ENCODE measurements at regions not wholly inside any gene's neighbourhood (a gene's known extent, or its start where the extent isn't known, plus 50 kb on each side); places are given as distances from the start of the nearest gene placed in this dataset.

DNA sequence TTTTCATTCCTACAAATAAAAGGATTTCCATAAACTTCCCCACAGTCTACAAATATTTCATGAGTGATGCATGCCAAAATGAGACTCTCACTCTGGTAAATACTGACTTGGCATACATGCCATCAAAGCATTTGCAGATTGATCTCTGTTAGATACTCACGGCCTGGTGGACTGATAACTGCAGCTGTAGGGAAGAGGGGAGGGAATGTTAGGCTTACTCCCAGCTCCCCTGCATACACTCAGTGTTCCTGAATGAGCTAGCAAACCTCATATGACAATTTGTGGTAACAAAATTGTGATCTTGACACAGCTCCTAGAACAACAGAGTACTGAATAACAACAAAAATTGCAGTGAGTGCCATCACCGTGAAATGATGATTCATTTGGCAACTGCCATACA lies 435.3 kb downstream of the NR2F1-AS1 start:
- no peak for DNase-seq (ENCODE audit: low read depth in 4 of 6, low spot score in 6 of 6)
- H3K4me3 ChIP-seq (ENCODE audit: low read depth, low read length) = no peak overlapping the region
- no peaks in the 10 kb centered on the region for H3K4me1 ChIP-seq (ENCODE audit: control insufficient read depth, insufficient read depth, low read length)
- H3K36me3 ChIP-seq (ENCODE audit: control insufficient read depth, insufficient read depth, low read length) = no peaks in the 10 kb centered on the region
- no peak overlapping the region for H3K27ac ChIP-seq (ENCODE audit: low read depth, low read length)
- no peaks in the 10 kb centered on the region for H3K27me3 ChIP-seq (ENCODE audit: control insufficient read depth, insufficient read depth, low read length)
- peaks cover 2% of the 10 kb centered on the region for H3K9me3 ChIP-seq (ENCODE audit: control insufficient read depth, insufficient read depth, low read length)
- WGBS (ENCODE audit: insufficient coverage) = no CpG with 5 or more reads among the region's 2 CpGs

DNA sequence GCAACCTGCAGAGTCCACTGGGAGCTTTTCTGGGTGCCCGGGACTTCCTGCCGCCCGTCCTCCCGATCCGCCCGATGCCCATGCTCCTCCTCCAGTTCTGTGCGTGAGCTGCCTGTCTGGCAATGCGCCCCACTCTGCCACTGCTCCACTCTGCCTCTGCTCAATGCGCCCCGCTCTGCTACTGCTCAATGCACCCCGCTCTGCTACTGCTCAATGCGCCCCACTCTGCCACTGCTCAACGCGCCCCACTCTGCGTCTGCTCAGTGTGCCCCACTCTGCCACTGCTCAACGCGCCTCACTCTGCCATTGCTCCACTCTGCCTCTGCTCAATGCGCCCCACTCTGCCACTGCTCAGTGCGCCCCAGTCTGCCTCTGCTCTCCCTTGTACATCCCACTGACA lies 436.0 kb downstream of the NR2F1-AS1 start:
- Histone ChIP-seq H3K9me3 (ENCODE audit: control insufficient read depth, insufficient read depth, low read length) (peaks cover 2% of the 10 kb centered on the region), H3K4me1 (ENCODE audit: control insufficient read depth, insufficient read depth, low read length) (no peaks in the 10 kb centered on the region), H3K27me3 (ENCODE audit: control insufficient read depth, insufficient read depth, low read length) (no peaks in the 10 kb centered on the region), H3K27ac (ENCODE audit: low read depth, low read length) (no peak overlapping the region), H3K36me3 (ENCODE audit: control insufficient read depth, insufficient read depth, low read length) (no peaks in the 10 kb centered on the region), H3K4me3 (ENCODE audit: low read depth, low read length) (no peak overlapping the region)
- 98% methylated on average over 19 of the region's 19 CpGs for WGBS (ENCODE audit: insufficient coverage)
- DNase-seq (ENCODE audit: low read depth in 4 of 6, low spot score in 6 of 6) = no peak

DNA sequence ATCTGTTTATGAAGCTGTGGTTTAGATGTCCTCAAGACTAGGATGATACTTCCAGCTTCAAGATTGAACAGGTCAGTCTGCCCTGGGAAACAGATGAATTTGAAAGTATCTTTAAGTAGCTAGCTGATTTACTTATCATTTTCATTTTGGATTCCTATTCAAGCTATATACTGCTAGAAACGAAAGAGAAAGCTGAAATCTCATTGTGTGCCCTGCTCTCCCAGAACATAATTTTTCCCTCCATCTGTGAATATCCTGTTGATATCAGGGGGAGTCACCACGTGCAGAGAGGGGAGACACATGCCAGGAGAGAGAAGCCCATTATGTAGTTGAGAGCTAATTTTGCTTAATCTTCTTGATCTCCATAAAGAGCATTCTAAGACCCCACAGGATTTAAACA lies 439.1 kb downstream of the NR2F1-AS1 start:
- Histone ChIP-seq H3K36me3 (ENCODE audit: control insufficient read depth, insufficient read depth, low read length) (no peaks in the 10 kb centered on the region), H3K4me3 (ENCODE audit: low read depth, low read length) (no peak overlapping the region), H3K27ac (ENCODE audit: low read depth, low read length) (no peak overlapping the region), H3K9me3 (ENCODE audit: control insufficient read depth, insufficient read depth, low read length) (peaks cover 2% of the 10 kb centered on the region), H3K27me3 (ENCODE audit: control insufficient read depth, insufficient read depth, low read length) (no peaks in the 10 kb centered on the region), H3K4me1 (ENCODE audit: control insufficient read depth, insufficient read depth, low read length) (no peaks in the 10 kb centered on the region)
- no CpG with 5 or more reads among the region's 2 CpGs for WGBS (ENCODE audit: insufficient coverage)
- DNase-seq (ENCODE audit: low read depth in 4 of 6, low spot score in 6 of 6) = peak in 1 of 6 donors; percentile 70

GRCh38 chr5:93130624-93131490 lies 450.2 kb downstream of the NR2F1-AS1 start:
- 51% methylated on average over 4 of the region's 5 CpGs for WGBS (ENCODE audit: insufficient coverage)
- no peak overlapping the region for H3K27ac ChIP-seq (ENCODE audit: low read depth, low read length)
- peak in 2 of 6 donors; percentile 18 to 28 for DNase-seq (ENCODE audit: low read depth in 4 of 6, low spot score in 6 of 6)

DNA sequence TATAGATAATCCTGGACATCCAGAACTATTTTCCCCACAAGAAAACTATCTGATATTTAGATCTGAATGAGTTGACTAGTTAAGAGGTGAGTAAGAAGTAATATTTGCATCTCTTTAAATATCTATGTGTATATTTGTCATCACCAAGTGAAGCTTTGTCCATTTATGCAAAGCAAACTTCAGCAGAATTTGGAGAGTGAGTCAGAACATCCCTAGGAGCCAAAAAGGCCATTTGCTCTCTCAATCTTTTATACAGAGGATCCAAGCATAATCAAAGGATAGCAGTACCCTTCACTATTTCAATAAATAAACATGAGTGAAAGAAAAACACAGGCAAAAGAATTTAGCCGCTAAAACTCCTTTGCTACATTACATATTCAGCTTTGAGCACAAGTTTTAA lies 454.4 kb downstream of the NR2F1-AS1 start:
- Histone ChIP-seq H3K36me3 (ENCODE audit: control insufficient read depth, insufficient read depth, low read length) (no peaks in the 10 kb centered on the region), H3K4me3 (ENCODE audit: low read depth, low read length) (no peak overlapping the region), H3K27ac (ENCODE audit: low read depth, low read length) (no peak overlapping the region), H3K4me1 (ENCODE audit: control insufficient read depth, insufficient read depth, low read length) (no peaks in the 10 kb centered on the region), H3K27me3 (ENCODE audit: control insufficient read depth, insufficient read depth, low read length) (no peaks in the 10 kb centered on the region), H3K9me3 (ENCODE audit: control insufficient read depth, insufficient read depth, low read length) (no peaks in the 10 kb centered on the region)
- WGBS (ENCODE audit: insufficient coverage) = no CpG with 5 or more reads among the region's 1 CpG
- peak in 1 of 6 donors; percentile 16 for DNase-seq (ENCODE audit: low read depth in 4 of 6, low spot score in 6 of 6)

More at GRCh38 chr5:93130624-93131490, 450.2 kb downstream of the NR2F1-AS1 start:
- Histone ChIP-seq H3K9me3 (ENCODE audit: control insufficient read depth, insufficient read depth, low read length) (no peaks in the 10 kb centered on the region), H3K4me3 (ENCODE audit: low read depth, low read length) (no peak overlapping the region), H3K27me3 (ENCODE audit: control insufficient read depth, insufficient read depth, low read length) (no peaks in the 10 kb centered on the region), H3K36me3 (ENCODE audit: control insufficient read depth, insufficient read depth, low read length) (no peaks in the 10 kb centered on the region), H3K4me1 (ENCODE audit: control insufficient read depth, insufficient read depth, low read length) (no peaks in the 10 kb centered on the region)

DNA sequence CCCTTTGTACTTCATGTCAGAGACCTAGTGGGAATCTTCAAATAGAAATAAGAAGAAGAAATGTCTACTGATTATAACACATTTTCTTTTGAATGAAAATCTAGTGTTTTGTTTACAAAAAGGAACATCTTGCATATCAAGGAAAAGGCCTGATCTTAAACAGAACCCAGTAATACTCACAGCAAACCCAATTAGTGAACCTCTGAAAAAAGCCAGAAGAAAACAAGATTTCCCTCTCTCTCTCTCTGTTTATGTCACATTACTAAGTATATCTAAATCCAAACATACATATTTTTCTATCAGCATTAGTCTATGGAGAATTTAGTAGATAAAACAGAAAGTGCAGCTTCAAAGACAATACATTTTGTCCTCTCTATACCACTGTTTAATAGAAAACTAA lies 457.9 kb downstream of the NR2F1-AS1 start:
- DNase-seq (ENCODE audit: low read depth in 4 of 6, low spot score in 6 of 6) = no peak
- Histone ChIP-seq H3K4me1 (ENCODE audit: control insufficient read depth, insufficient read depth, low read length) (no peaks in the 10 kb centered on the region), H3K4me3 (ENCODE audit: low read depth, low read length) (no peak overlapping the region), H3K27ac (ENCODE audit: low read depth, low read length) (no peak overlapping the region), H3K27me3 (ENCODE audit: control insufficient read depth, insufficient read depth, low read length) (no peaks in the 10 kb centered on the region), H3K36me3 (ENCODE audit: control insufficient read depth, insufficient read depth, low read length) (no peaks in the 10 kb centered on the region), H3K9me3 (ENCODE audit: control insufficient read depth, insufficient read depth, low read length) (no peaks in the 10 kb centered on the region)

- Histone ChIP-seq H3K27ac (ENCODE audit: low read depth, low read length) (no peak overlapping the region), H3K4me1 (ENCODE audit: control insufficient read depth, insufficient read depth, low read length) (no peaks in the 10 kb centered on the region), H3K4me3 (ENCODE audit: low read depth, low read length) (no peak overlapping the region), H3K9me3 (ENCODE audit: control insufficient read depth, insufficient read depth, low read length) (no peaks in the 10 kb centered on the region), H3K27me3 (ENCODE audit: control insufficient read depth, insufficient read depth, low read length) (no peaks in the 10 kb centered on the region), H3K36me3 (ENCODE audit: control insufficient read depth, insufficient read depth, low read length) (no peaks in the 10 kb centered on the region)
- WGBS (ENCODE audit: insufficient coverage) = no CpG with 5 or more reads among the region's 2 CpGs
- DNase-seq (ENCODE audit: low read depth in 4 of 6, low spot score in 6 of 6) = no peak
Measured at GRCh38 chr5:93122446-93122845, 458.6 kb downstream of the NR2F1-AS1 start.

- WGBS (ENCODE audit: insufficient coverage) = no CpG with 5 or more reads among the region's 4 CpGs
- DNase-seq (ENCODE audit: low read depth in 4 of 6, low spot score in 6 of 6) = no peak
Measured at GRCh38 chr5:93120771-93121170, 460.2 kb downstream of the NR2F1-AS1 start.

DNA sequence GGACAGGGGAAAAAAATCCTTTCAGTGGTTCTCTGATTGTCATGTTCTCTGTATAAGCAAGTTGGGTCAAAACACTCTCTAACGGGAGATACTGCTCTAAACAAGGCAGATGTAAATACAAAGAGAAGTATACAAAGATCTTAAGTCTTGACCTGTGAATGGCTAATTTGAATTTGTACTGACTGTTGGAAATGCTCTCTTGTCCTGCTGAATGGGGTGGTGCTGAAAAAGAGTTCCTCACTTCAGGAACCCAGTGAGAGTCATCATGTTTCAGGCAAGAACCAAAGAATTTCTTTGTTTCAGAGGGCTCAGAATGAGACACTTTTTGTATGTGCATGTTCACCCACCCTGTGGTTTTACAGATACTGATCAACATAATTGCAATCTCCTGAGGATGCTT lies 461.0 kb downstream of the NR2F1-AS1 start:
- Histone ChIP-seq H3K27ac (ENCODE audit: low read depth, low read length) (no peak overlapping the region), H3K4me1 (ENCODE audit: control insufficient read depth, insufficient read depth, low read length) (no peaks in the 10 kb centered on the region), H3K9me3 (ENCODE audit: control insufficient read depth, insufficient read depth, low read length) (no peaks in the 10 kb centered on the region), H3K27me3 (ENCODE audit: control insufficient read depth, insufficient read depth, low read length) (no peaks in the 10 kb centered on the region), H3K4me3 (ENCODE audit: low read depth, low read length) (no peak overlapping the region), H3K36me3 (ENCODE audit: control insufficient read depth, insufficient read depth, low read length) (no peaks in the 10 kb centered on the region)
- DNase-seq (ENCODE audit: low read depth in 4 of 6, low spot score in 6 of 6) = no peak
- WGBS (ENCODE audit: insufficient coverage) = no CpG with 5 or more reads among the region's 1 CpG

More at GRCh38 chr5:93120771-93121170, 460.2 kb downstream of the NR2F1-AS1 start:
- H3K27ac ChIP-seq (ENCODE audit: low read depth, low read length) = no peak overlapping the region
- H3K4me1 ChIP-seq (ENCODE audit: control insufficient read depth, insufficient read depth, low read length) = no peaks in the 10 kb centered on the region
- no peaks in the 10 kb centered on the region for H3K27me3 ChIP-seq (ENCODE audit: control insufficient read depth, insufficient read depth, low read length)
- no peak overlapping the region for H3K4me3 ChIP-seq (ENCODE audit: low read depth, low read length)
- H3K9me3 ChIP-seq (ENCODE audit: control insufficient read depth, insufficient read depth, low read length) = no peaks in the 10 kb centered on the region
- H3K36me3 ChIP-seq (ENCODE audit: control insufficient read depth, insufficient read depth, low read length) = no peaks in the 10 kb centered on the region
